CD8-positive, alpha-beta memory T cell (primary cell): ENCODE measurements at regions not wholly inside any gene's neighbourhood (a gene's known extent, or its start where the extent isn't known, plus 50 kb on each side); places are given as distances from the start of the nearest gene placed in this dataset.

ENCODE experiments used
- CTCF ChIA-PET: fragments of 350-600 bp; sonication (Branson Sonifier 250); formaldehyde crosslinking; loops from one replicate; lab custom pipeline; 2021; ENCODE audit warnings: antibody characterized with exemption; lab: Charles Lee
- POLR2A ChIA-PET: fragments of 350-600 bp; sonication (Branson Sonifier 250); formaldehyde crosslinking; loops from one replicate; lab custom pipeline; 2021; ENCODE audit warnings: antibody characterized with exemption; lab: Charles Lee
- DNase-seq, 5 donors: peaks; one replicate each; pipeline versions ENCODE4 v3.0.0 to v3.0.0-alpha.2; 2020 to 2022; ENCODE audit warnings: mixed read lengths in 1 of 5
- H3K27ac ChIP-seq: one replicate; pipeline ENCODE4 v1.7.0; 2013; ENCODE audit warnings: low read depth, mild to moderate bottlenecking, low read length, moderate library complexity
- H3K27me3 ChIP-seq: 2 replicates; pipeline ENCODE4 v1.7.0; 2013; ENCODE audit warnings: low read length, mild to moderate bottlenecking; ENCODE audit not compliant: insufficient read depth, poor library complexity, severe bottlenecking
- H3K36me3 ChIP-seq: 2 replicates; pipeline ENCODE4 v1.7.0; 2013; ENCODE audit warnings: mild to moderate bottlenecking, low read length, moderate library complexity; ENCODE audit not compliant: insufficient read depth
- H3K4me1 ChIP-seq: 2 replicates; pipeline ENCODE4 v1.7.0; 2013; ENCODE audit warnings: mild to moderate bottlenecking, low read length, moderate library complexity; ENCODE audit not compliant: insufficient read depth
- H3K4me3 ChIP-seq: 2 replicates; pipeline ENCODE4 v1.7.0; 2013; ENCODE audit warnings: mild to moderate bottlenecking, low read length
- H3K9me3 ChIP-seq: 2 replicates; pipeline ENCODE4 v1.7.0; 2013; ENCODE audit warnings: mild to moderate bottlenecking, low read length
- H3K27ac Mint-ChIP-seq, 8 donors: one replicate each; pipeline ENCODE4 v1.8.0; 2020 to 2021; ENCODE audit warnings: mixed read lengths in 8 of 8, mild to moderate bottlenecking in 6 of 8, inconsistent platforms in 3 of 8, moderate library complexity in 3 of 8
- H3K27me3 Mint-ChIP-seq, 2 donors: one replicate each; pipeline ENCODE4 v1.8.0; 2020 to 2021; ENCODE audit warnings: mixed read lengths in 2 of 2, mild to moderate bottlenecking in 1 of 2, moderate library complexity in 1 of 2
- H3K36me3 Mint-ChIP-seq, 3 donors: one replicate each; pipeline ENCODE4 v1.8.0; 2020 to 2021; ENCODE audit warnings: mixed read lengths in 3 of 3, inconsistent platforms in 1 of 3, mild to moderate bottlenecking in 1 of 3
- H3K4me1 Mint-ChIP-seq, 3 donors: one replicate each; pipeline ENCODE4 v1.8.0; 2020 to 2021; ENCODE audit warnings: mixed read lengths in 3 of 3, inconsistent platforms in 1 of 3, mild to moderate bottlenecking in 1 of 3
- H3K4me3 Mint-ChIP-seq, 7 donors: one replicate each; pipeline ENCODE4 v1.8.0; 2020 to 2021; ENCODE audit warnings: mixed read lengths in 7 of 7, mild to moderate bottlenecking in 6 of 7, moderate library complexity in 4 of 7, inconsistent platforms in 2 of 7
- H3K9me3 Mint-ChIP-seq, 5 donors: one replicate each; pipeline ENCODE4 v1.8.0; 2020 to 2022; ENCODE audit warnings: mixed read lengths in 5 of 5, mild to moderate bottlenecking in 3 of 5, moderate library complexity in 2 of 5, inconsistent platforms in 1 of 5

DNA sequence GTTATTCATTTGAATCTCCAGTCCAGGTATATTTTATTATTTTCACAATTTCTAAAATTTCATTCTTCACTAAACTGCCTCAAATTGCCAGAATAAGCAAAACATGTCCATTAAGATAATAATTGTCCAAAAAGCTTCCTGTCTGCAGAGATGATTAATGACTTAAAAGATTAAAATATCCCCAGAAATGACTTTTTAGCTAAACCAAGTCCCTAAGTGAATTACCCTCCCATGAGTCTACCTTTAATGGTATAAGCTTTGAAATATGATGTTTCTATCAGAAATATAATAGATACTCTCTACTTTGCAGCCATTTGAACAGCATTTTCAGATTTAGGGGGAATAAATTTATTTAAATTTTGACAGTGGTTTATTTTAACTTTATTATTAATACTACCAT, 289.2 kb upstream of the EMCN start:
- no peaks in the 10 kb centered on the region for H3K4me1 ChIP-seq
- no peak overlapping the region for H3K27ac ChIP-seq
- Mint-ChIP-seq H3K9me3 (peaks cover 0 to 3% (median 0%) of the 10 kb centered on the region in 5 donors), H3K4me1 (no peaks in the 10 kb centered on the region), H3K36me3 (no peaks in the 10 kb centered on the region), H3K4me3 (no peak overlapping the region), H3K27ac (no peak overlapping the region), H3K27me3 (no peaks in the 10 kb centered on the region)
- H3K27me3 ChIP-seq: no peaks in the 10 kb centered on the region
- no peak overlapping the region for H3K4me3 ChIP-seq
- ChIA-PET CTCF (interaction anchor here (1.0 kb wide), 1 partner anchor 10 kb away, joined by 3 read pairs; no protein-coding TSS in a partner anchor), POLR2A (no interaction called here)
- no peak for DNase-seq
- no peaks in the 10 kb centered on the region for H3K36me3 ChIP-seq
- H3K9me3 ChIP-seq: no peaks in the 10 kb centered on the region

GRCh38 chr4:100805538-100805937, 287.7 kb upstream of the EMCN start:
- Histone ChIP-seq H3K27me3 (no peaks in the 10 kb centered on the region), H3K27ac (no peak overlapping the region), H3K9me3 (no peaks in the 10 kb centered on the region), H3K4me1 (no peaks in the 10 kb centered on the region), H3K4me3 (no peak overlapping the region), H3K36me3 (no peaks in the 10 kb centered on the region)
- Mint-ChIP-seq H3K27ac (no peak overlapping the region), H3K4me3 (no peak overlapping the region), H3K36me3 (no peaks in the 10 kb centered on the region), H3K4me1 (no peaks in the 10 kb centered on the region), H3K27me3 (no peaks in the 10 kb centered on the region), H3K9me3 (peaks cover 0 to 3% (median 0%) of the 10 kb centered on the region in 5 donors)
- no peak for DNase-seq
- CTCF ChIA-PET: no interaction called here
- POLR2A ChIA-PET: no interaction called here

DNA sequence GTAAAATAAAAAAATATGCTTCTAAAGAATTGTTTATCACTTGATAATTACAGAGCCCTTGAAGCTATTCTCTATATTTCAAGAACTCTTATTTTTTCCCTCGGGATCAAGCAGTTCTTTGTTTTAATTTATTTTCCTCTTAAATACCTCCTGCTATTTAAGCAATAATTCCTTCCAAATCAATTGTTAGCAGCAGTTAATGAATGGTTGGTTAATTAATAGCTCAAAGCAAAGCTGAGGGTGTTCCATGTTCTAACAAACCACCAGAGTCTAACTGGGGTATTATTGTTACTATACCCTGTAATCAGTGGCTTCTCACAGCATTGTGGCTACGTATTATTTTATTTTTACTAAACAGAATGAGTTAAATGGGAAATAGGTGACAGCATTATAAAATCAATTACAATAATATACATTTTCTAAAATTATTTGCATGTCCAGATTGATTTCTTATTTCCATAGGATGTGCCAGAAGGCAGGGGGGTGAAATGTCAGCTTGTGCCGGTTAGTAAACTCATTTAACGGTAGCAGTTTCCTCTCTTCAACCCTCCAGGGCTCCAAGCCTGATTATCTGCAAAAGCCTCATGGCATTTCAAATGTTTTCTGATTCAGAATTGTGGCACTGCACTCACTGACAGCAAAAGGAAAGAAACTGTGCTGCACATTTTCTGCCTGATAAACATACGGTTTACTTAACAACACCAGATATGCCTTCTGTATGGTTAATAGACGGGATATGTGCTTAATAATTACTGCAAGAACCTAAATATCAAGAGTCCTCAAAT, 286.9 kb upstream of the EMCN start:
- no peaks in the 10 kb centered on the region for H3K4me1 ChIP-seq
- peaks cover 0 to 3% (median 0%) of the 10 kb centered on the region in 5 donors for H3K9me3 Mint-ChIP-seq
- CTCF ChIA-PET: no interaction called here
- no peak for DNase-seq
- no peaks in the 10 kb centered on the region for H3K36me3 Mint-ChIP-seq
- no peaks in the 10 kb centered on the region for H3K27me3 ChIP-seq
- no peaks in the 10 kb centered on the region for H3K36me3 ChIP-seq
- H3K27ac Mint-ChIP-seq: no peak overlapping the region
- no peak overlapping the region for H3K4me3 ChIP-seq
- POLR2A ChIA-PET: no interaction called here
- H3K9me3 ChIP-seq: no peaks in the 10 kb centered on the region
- no peak overlapping the region for H3K4me3 Mint-ChIP-seq
- no peaks in the 10 kb centered on the region for H3K27me3 Mint-ChIP-seq
- H3K4me1 Mint-ChIP-seq: no peaks in the 10 kb centered on the region
- no peak overlapping the region for H3K27ac ChIP-seq

DNA sequence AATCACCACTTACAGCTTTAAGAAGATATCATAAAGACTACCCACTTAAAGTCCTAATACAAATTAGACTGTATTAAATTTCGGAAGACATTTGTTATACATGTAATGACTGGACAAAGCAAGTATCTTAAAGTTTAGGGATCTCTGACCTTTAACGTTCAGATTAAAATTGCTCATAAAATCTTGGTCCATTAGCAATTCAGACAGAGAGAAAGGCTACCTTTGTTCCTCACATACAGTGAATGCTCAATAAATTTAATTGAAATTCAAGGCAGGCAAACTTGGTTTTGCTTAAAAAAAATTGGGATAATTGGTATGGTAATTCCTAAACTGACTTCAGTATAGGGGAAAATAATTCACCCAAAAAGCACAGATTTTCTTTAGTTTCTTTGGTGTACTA, 285.9 kb upstream of the EMCN start:
- CTCF ChIA-PET: no interaction called here
- Mint-ChIP-seq H3K9me3 (peaks cover 0 to 3% (median 0%) of the 10 kb centered on the region in 5 donors), H3K4me1 (no peaks in the 10 kb centered on the region), H3K4me3 (no peak overlapping the region), H3K27ac (no peak overlapping the region), H3K27me3 (no peaks in the 10 kb centered on the region), H3K36me3 (no peaks in the 10 kb centered on the region)
- no peaks in the 10 kb centered on the region for H3K9me3 ChIP-seq
- no peak for DNase-seq
- H3K4me3 ChIP-seq: no peak overlapping the region
- no peaks in the 10 kb centered on the region for H3K36me3 ChIP-seq
- no peaks in the 10 kb centered on the region for H3K27me3 ChIP-seq
- POLR2A ChIA-PET: no interaction called here
- no peaks in the 10 kb centered on the region for H3K4me1 ChIP-seq
- no peak overlapping the region for H3K27ac ChIP-seq

- H3K4me3 ChIP-seq: no peak overlapping the region
- CTCF ChIA-PET: no interaction called here
- H3K9me3 ChIP-seq: no peaks in the 10 kb centered on the region
- POLR2A ChIA-PET: no interaction called here
- no peak for DNase-seq
- H3K27me3 ChIP-seq: no peaks in the 10 kb centered on the region
- no peaks in the 10 kb centered on the region for H3K36me3 ChIP-seq
- Mint-ChIP-seq H3K4me3 (no peak overlapping the region), H3K9me3 (peaks cover 0 to 3% (median 0%) of the 10 kb centered on the region in 5 donors), H3K27me3 (peaks cover 0 to 1% of the 10 kb centered on the region in 2 donors), H3K27ac (no peak overlapping the region), H3K4me1 (no peaks in the 10 kb centered on the region), H3K36me3 (no peaks in the 10 kb centered on the region)
- no peaks in the 10 kb centered on the region for H3K4me1 ChIP-seq
- H3K27ac ChIP-seq: no peak overlapping the region
These were observed 282.1 kb upstream of the EMCN start for GRCh38 chr4:100799761-100800539.

- H3K9me3 ChIP-seq: no peaks in the 10 kb centered on the region
- Mint-ChIP-seq H3K27ac (no peak overlapping the region), H3K4me3 (no peak overlapping the region), H3K36me3 (no peaks in the 10 kb centered on the region), H3K4me1 (no peaks in the 10 kb centered on the region), H3K9me3 (peaks cover 0 to 3% (median 0%) of the 10 kb centered on the region in 5 donors), H3K27me3 (peaks cover 0 to 1% of the 10 kb centered on the region in 2 donors)
- H3K36me3 ChIP-seq: no peaks in the 10 kb centered on the region
- H3K27ac ChIP-seq: no peak overlapping the region
- H3K4me1 ChIP-seq: no peaks in the 10 kb centered on the region
- no peak overlapping the region for H3K4me3 ChIP-seq
- no peaks in the 10 kb centered on the region for H3K27me3 ChIP-seq
- ChIA-PET POLR2A (no interaction called here), CTCF (no interaction called here)
- DNase-seq: no peak
These were observed 280.0 kb upstream of the EMCN start for GRCh38 chr4:100797791-100798190.

- Mint-ChIP-seq H3K27ac (no peak overlapping the region), H3K27me3 (peaks cover 0 to 1% of the 10 kb centered on the region in 2 donors), H3K4me3 (no peak overlapping the region), H3K36me3 (no peaks in the 10 kb centered on the region), H3K9me3 (no peaks in the 10 kb centered on the region), H3K4me1 (no peaks in the 10 kb centered on the region)
- ChIA-PET POLR2A (no interaction called here), CTCF (interaction anchor here (0.7 kb wide), 1 partner anchor 9 kb away, joined by 3 read pairs; no protein-coding TSS in a partner anchor)
- Histone ChIP-seq H3K27ac (no peak overlapping the region), H3K36me3 (no peaks in the 10 kb centered on the region), H3K4me1 (no peaks in the 10 kb centered on the region), H3K4me3 (no peak overlapping the region), H3K9me3 (no peaks in the 10 kb centered on the region), H3K27me3 (no peaks in the 10 kb centered on the region)
- no peak for DNase-seq
These were observed 279.5 kb upstream of the EMCN start for GRCh38 chr4:100797356-100797755.

GRCh38 chr4:100796332-100796731, 278.5 kb upstream of the EMCN start:
- H3K27me3 Mint-ChIP-seq: peaks cover 0 to 1% of the 10 kb centered on the region in 2 donors
- no peaks in the 10 kb centered on the region for H3K9me3 Mint-ChIP-seq
- H3K4me1 Mint-ChIP-seq: no peaks in the 10 kb centered on the region
- H3K36me3 Mint-ChIP-seq: no peaks in the 10 kb centered on the region
- no peak overlapping the region for H3K4me3 ChIP-seq
- DNase-seq: no peak
- no peak overlapping the region for H3K4me3 Mint-ChIP-seq
- ChIA-PET POLR2A (no interaction called here), CTCF (no interaction called here)
- H3K9me3 ChIP-seq: no peaks in the 10 kb centered on the region
- no peak overlapping the region for H3K27ac ChIP-seq
- no peaks in the 10 kb centered on the region for H3K36me3 ChIP-seq
- H3K27ac Mint-ChIP-seq: no peak overlapping the region
- H3K4me1 ChIP-seq: no peaks in the 10 kb centered on the region
- no peaks in the 10 kb centered on the region for H3K27me3 ChIP-seq
